Neuron (in vitro differentiated cells): ENCODE measurements at regions not wholly inside any gene's neighbourhood (a gene's known extent, or its start where the extent isn't known, plus 50 kb on each side); places are given as distances from the start of the nearest gene placed in this dataset.
"Not testable (repeated sequence)": the region's sequence is repeated elsewhere in the genome, so short reads cannot be mapped to it uniquely, and the experiment has no call there.

Source experiments
- H2AFZ ChIP-seq: one replicate; pipeline ENCODE4 v1.6.1; 2013; ENCODE audit warnings: low read depth, mild to moderate bottlenecking, inconsistent platforms, low read length, moderate library complexity
- H3K27me3 ChIP-seq: one replicate; pipeline ENCODE4 v1.6.1; 2013; ENCODE audit warnings: low read length; ENCODE audit not compliant: insufficient read depth
- H3K36me3 ChIP-seq: one replicate; pipeline ENCODE4 v1.6.1; 2013; ENCODE audit warnings: low read length; ENCODE audit not compliant: insufficient read depth
- H3K4me1 ChIP-seq: one replicate; pipeline ENCODE4 v1.6.1; 2013; ENCODE audit warnings: low read length; ENCODE audit not compliant: insufficient read depth
- H3K4me3 ChIP-seq: 2 replicates; pipeline ENCODE4 v1.5.1; 2013; ENCODE audit warnings: mild to moderate bottlenecking, low read length, moderate library complexity
- H3K9me3 ChIP-seq: one replicate; pipeline ENCODE4 v1.6.1; 2013; ENCODE audit warnings: low read length

GRCh38 chr4:122973465-122973864, 51.1 kb upstream of the NUDT6 start:
- Histone ChIP-seq H2AFZ (no peak overlapping the region), H3K4me3 (no peak overlapping the region), H3K36me3 (peaks cover 9% of the 10 kb centered on the region), H3K27me3 (no peaks in the 10 kb centered on the region), H3K9me3 (peaks cover 27% of the 10 kb centered on the region), H3K4me1 (no peaks in the 10 kb centered on the region)

- no peaks in the 10 kb centered on the region for H3K4me1 ChIP-seq
- peaks cover 17% of the 10 kb centered on the region for H3K36me3 ChIP-seq
- no peak overlapping the region for H3K4me3 ChIP-seq
- no peaks in the 10 kb centered on the region for H3K27me3 ChIP-seq
- H2AFZ ChIP-seq = no peak overlapping the region
- H3K9me3 ChIP-seq = peaks cover 35% of the 10 kb centered on the region
These were observed 53.7 kb upstream of the NUDT6 start for GRCh38 chr4:122976111-122976510.

- Histone ChIP-seq H3K9me3 (peaks cover 35% of the 10 kb centered on the region), H3K36me3 (peaks cover 17% of the 10 kb centered on the region), H2AFZ (no peak overlapping the region), H3K27me3 (no peaks in the 10 kb centered on the region), H3K4me3 (no peak overlapping the region), H3K4me1 (no peaks in the 10 kb centered on the region)
These were observed 54.7 kb upstream of the NUDT6 start for GRCh38 chr4:122977103-122977502.

- H3K36me3 ChIP-seq = peaks cover 17% of the 10 kb centered on the region
- peaks cover 35% of the 10 kb centered on the region for H3K9me3 ChIP-seq
- no peak overlapping the region for H2AFZ ChIP-seq
- no peaks in the 10 kb centered on the region for H3K4me1 ChIP-seq
- H3K27me3 ChIP-seq = no peaks in the 10 kb centered on the region
- H3K4me3 ChIP-seq = no peak overlapping the region
These were observed 55.7 kb upstream of the NUDT6 start for GRCh38 chr4:122978109-122978508.

GRCh38 chr4:122978789-122979188, 56.4 kb upstream of the NUDT6 start:
- Histone ChIP-seq H3K27me3 (no peaks in the 10 kb centered on the region), H3K4me1 (no peaks in the 10 kb centered on the region), H3K36me3 (peaks cover 18% of the 10 kb centered on the region), H3K4me3 (no peak overlapping the region), H2AFZ (no peak overlapping the region), H3K9me3 (peaks cover 37% of the 10 kb centered on the region)

GRCh38 chr4:122980860-122981259, 58.5 kb upstream of the NUDT6 start:
- Histone ChIP-seq H3K27me3 (no peaks in the 10 kb centered on the region), H2AFZ (no peak overlapping the region), H3K36me3 (peaks cover 19% of the 10 kb centered on the region), H3K9me3 (peaks cover 34% of the 10 kb centered on the region), H3K4me1 (no peaks in the 10 kb centered on the region), H3K4me3 (no peak overlapping the region)

GRCh38 chr4:122988696-122989095, 66.3 kb upstream of the NUDT6 start:
- H2AFZ ChIP-seq = no peak overlapping the region
- no peaks in the 10 kb centered on the region for H3K4me1 ChIP-seq
- H3K4me3 ChIP-seq = no peak overlapping the region
- peaks cover 24% of the 10 kb centered on the region for H3K9me3 ChIP-seq
- H3K36me3 ChIP-seq = peaks cover 5% of the 10 kb centered on the region
- no peaks in the 10 kb centered on the region for H3K27me3 ChIP-seq

GRCh38 chr4:122990891-122991290, 68.5 kb upstream of the NUDT6 start:
- no peak overlapping the region for H3K4me3 ChIP-seq
- H3K4me1 ChIP-seq = no peaks in the 10 kb centered on the region
- peaks cover 3% of the 10 kb centered on the region for H3K36me3 ChIP-seq
- no peaks in the 10 kb centered on the region for H3K27me3 ChIP-seq
- peaks cover 16% of the 10 kb centered on the region for H3K9me3 ChIP-seq
- no peak overlapping the region for H2AFZ ChIP-seq

GRCh38 chr4:122992057-122992456, 69.7 kb upstream of the NUDT6 start:
- H3K36me3 ChIP-seq = peaks cover 3% of the 10 kb centered on the region
- no peak overlapping the region for H2AFZ ChIP-seq
- H3K4me3 ChIP-seq = no peak overlapping the region
- no peaks in the 10 kb centered on the region for H3K4me1 ChIP-seq
- peaks cover 14% of the 10 kb centered on the region for H3K9me3 ChIP-seq
- no peaks in the 10 kb centered on the region for H3K27me3 ChIP-seq

GRCh38 chr4:122992641-122993040, 70.2 kb upstream of the NUDT6 start:
- H3K4me3 ChIP-seq = no peak overlapping the region
- H3K27me3 ChIP-seq = no peaks in the 10 kb centered on the region
- peaks cover 3% of the 10 kb centered on the region for H3K36me3 ChIP-seq
- H2AFZ ChIP-seq = no peak overlapping the region
- H3K9me3 ChIP-seq = peaks cover 14% of the 10 kb centered on the region
- H3K4me1 ChIP-seq = no peaks in the 10 kb centered on the region

- H3K4me3 ChIP-seq = no peak overlapping the region
- no peaks in the 10 kb centered on the region for H3K4me1 ChIP-seq
- H3K9me3 ChIP-seq = no peaks in the 10 kb centered on the region
- no peaks in the 10 kb centered on the region for H3K27me3 ChIP-seq
- no peak overlapping the region for H2AFZ ChIP-seq
- peaks cover under 1% of the 10 kb centered on the region for H3K36me3 ChIP-seq
These were observed 74.0 kb upstream of the NUDT6 start for GRCh38 chr4:122996350-122996749.

GRCh38 chr4:122997463-122998101, 75.2 kb upstream of the NUDT6 start:
- no peaks in the 10 kb centered on the region for H3K4me1 ChIP-seq
- no peaks in the 10 kb centered on the region for H3K27me3 ChIP-seq
- no peaks in the 10 kb centered on the region for H3K36me3 ChIP-seq
- no peaks in the 10 kb centered on the region for H3K9me3 ChIP-seq
- no peak overlapping the region for H2AFZ ChIP-seq
- H3K4me3 ChIP-seq = no peak overlapping the region

GRCh38 chr4:123004079-123004478, 81.7 kb upstream of the NUDT6 start:
- H3K4me1 ChIP-seq, H3K4me3 ChIP-seq, H3K27me3 ChIP-seq, H3K36me3 ChIP-seq, H3K9me3 ChIP-seq, H2AFZ ChIP-seq: not testable (repeated sequence)

- H2AFZ ChIP-seq, H3K9me3 ChIP-seq, H3K4me1 ChIP-seq, H3K4me3 ChIP-seq, H3K27me3 ChIP-seq, H3K36me3 ChIP-seq: not testable (repeated sequence)
These were observed 82.7 kb upstream of the NUDT6 start for GRCh38 chr4:123005126-123005525.
